ENCODE measurements at regions not wholly inside any gene's neighbourhood (a gene's known extent, or its start where the extent isn't known, plus 50 kb on each side); places are given as distances from the start of the nearest gene placed in this dataset.

DNA sequence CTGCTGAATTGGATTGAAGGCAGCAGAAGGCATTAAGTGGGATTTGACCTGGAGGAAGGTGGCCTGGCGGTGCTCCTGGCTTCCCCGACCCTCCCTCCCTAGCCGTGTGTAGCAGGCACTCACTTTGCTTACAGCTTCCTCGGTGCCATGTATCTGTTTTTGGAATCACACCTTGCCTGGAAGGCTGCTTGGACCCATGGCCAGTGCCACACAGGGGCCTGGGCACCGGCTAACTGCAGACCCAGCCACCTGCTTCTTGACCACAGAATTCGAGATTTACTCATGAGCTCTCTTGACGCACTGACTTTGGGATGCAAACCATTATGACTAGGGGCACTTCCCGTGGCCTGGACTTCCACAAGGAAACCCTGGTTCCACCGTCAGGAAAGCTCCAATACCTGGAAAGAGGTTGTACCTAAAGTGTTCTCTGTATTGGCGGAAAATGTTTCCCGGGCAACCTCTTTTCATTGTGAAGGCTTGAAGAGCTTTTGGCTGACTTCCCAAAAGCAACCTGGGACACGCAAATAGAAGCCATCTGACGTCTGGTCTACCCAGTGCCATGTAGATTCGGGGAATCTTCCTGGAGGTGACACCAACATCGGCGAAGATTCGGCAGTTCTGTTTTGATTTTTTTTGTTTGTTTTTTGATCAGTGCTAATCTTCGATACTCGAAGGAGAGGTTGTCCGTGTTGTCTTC lies 125.6 kb upstream of the RTL1 start:
- no peaks in the 10 kb centered on the region for H3K27me3 Mint-ChIP-seq
- H3K36me3 ChIP-seq (ENCODE audit: insufficient read depth, low read length), result no peaks in the 10 kb centered on the region
- no peaks in the 10 kb centered on the region for H3K36me3 Mint-ChIP-seq (ENCODE audit: low read depth)
- H3K27ac Mint-ChIP-seq, result no peak overlapping the region
- no peaks in the 10 kb centered on the region for H3K9me3 Mint-ChIP-seq
- ChIA-PET POLR2A (no interaction called here), CTCF (no interaction called here)
- TF ChIP-seq, protein P1, sequence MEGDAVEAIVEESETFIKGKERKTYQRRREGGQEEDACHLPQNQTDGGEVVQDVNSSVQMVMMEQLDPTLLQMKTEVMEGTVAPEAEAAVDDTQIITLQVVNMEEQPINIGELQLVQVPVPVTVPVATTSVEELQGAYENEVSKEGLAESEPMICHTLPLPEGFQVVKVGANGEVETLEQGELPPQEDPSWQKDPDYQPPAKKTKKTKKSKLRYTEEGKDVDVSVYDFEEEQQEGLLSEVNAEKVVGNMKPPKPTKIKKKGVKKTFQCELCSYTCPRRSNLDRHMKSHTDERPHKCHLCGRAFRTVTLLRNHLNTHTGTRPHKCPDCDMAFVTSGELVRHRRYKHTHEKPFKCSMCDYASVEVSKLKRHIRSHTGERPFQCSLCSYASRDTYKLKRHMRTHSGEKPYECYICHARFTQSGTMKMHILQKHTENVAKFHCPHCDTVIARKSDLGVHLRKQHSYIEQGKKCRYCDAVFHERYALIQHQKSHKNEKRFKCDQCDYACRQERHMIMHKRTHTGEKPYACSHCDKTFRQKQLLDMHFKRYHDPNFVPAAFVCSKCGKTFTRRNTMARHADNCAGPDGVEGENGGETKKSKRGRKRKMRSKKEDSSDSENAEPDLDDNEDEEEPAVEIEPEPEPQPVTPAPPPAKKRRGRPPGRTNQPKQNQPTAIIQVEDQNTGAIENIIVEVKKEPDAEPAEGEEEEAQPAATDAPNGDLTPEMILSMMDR (IDR thresholded peaks at IDR 0.05), result no peak
- ATAC-seq (ENCODE audit: poor library complexity) (no peak), DNase-seq (no peak)
- peaks cover 0 to 15% of the 10 kb centered on the region in 2 experiments for H3K9me3 ChIP-seq (ENCODE audit: control insufficient read depth in 1 of 2, insufficient read depth in 1 of 2, low read length in 2 of 2)
- H3K4me3 Mint-ChIP-seq, result no peak overlapping the region
- H3K4me1 Mint-ChIP-seq (ENCODE audit: low read depth), result no peaks in the 10 kb centered on the region
- no peaks in the 10 kb centered on the region for H3K27me3 ChIP-seq (ENCODE audit: control insufficient read depth in 1 of 2, insufficient read depth in 2 of 2, low read length in 2 of 2)
- H3K4me3 ChIP-seq (ENCODE audit: low read length), result no peak overlapping the region
- intact Hi-C loops (cut with DNase I, micrococcal nuclease), result no loop called here
- no peaks in the 10 kb centered on the region for H3K4me1 ChIP-seq (ENCODE audit: insufficient read depth, low read length)
- H3K27ac ChIP-seq (ENCODE audit: low read depth in 1 of 2, low read length in 2 of 2), result no peak overlapping the region

DNA sequence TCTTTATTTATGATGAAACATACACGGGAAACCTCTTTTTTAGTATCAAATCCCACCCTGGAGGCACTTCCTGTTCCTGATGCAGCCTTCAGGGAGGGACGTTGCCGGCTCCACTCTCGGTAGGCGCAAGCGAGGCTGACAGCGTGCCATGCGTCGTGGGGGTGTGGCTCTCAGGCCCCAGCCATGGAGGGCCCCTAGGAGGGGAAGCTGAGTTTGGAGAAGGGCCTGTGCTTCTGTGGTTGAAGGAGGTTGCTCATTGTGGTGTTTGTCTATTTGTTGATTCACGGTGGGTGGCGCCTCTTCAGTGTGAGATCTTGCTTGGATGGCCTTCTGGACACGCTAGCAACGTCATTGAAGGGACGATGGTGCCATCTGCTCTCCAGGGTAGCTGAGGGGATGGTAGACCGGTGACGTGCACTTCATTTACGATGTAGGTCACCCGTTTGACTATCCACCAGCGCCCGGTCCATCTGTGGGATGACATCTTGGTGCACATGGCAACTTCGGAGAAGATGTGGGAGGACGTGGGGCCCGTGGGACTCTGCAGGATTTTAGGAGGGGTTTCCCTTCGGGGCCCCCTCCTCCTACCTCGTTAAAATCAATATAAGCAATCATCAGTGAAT lies 126.3 kb upstream of the RTL1 start:
- intact Hi-C loops (cut with DNase I, micrococcal nuclease), result no loop called here
- Mint-ChIP-seq H3K36me3 (ENCODE audit: low read depth) (no peaks in the 10 kb centered on the region), H3K4me1 (ENCODE audit: low read depth) (no peaks in the 10 kb centered on the region), H3K27ac (no peak overlapping the region), H3K9me3 (no peaks in the 10 kb centered on the region), H3K27me3 (no peaks in the 10 kb centered on the region), H3K4me3 (no peak overlapping the region)
- Histone ChIP-seq H3K4me3 (ENCODE audit: low read length) (no peak overlapping the region), H3K36me3 (ENCODE audit: insufficient read depth, low read length) (no peaks in the 10 kb centered on the region), H3K27ac (ENCODE audit: low read depth in 1 of 2, low read length in 2 of 2) (no peak overlapping the region), H3K4me1 (ENCODE audit: insufficient read depth, low read length) (no peaks in the 10 kb centered on the region), H3K9me3 (ENCODE audit: control insufficient read depth in 1 of 2, insufficient read depth in 1 of 2, low read length in 2 of 2) (peaks cover 0 to 15% of the 10 kb centered on the region in 2 experiments), H3K27me3 (ENCODE audit: control insufficient read depth in 1 of 2, insufficient read depth in 2 of 2, low read length in 2 of 2) (no peaks in the 10 kb centered on the region)
- ChIA-PET POLR2A (no interaction called here), CTCF (no interaction called here)
- TF ChIP-seq, protein P1 (IDR thresholded peaks at IDR 0.05), result no peak
- DNase-seq (no peak), ATAC-seq (ENCODE audit: poor library complexity) (no peak)

DNA sequence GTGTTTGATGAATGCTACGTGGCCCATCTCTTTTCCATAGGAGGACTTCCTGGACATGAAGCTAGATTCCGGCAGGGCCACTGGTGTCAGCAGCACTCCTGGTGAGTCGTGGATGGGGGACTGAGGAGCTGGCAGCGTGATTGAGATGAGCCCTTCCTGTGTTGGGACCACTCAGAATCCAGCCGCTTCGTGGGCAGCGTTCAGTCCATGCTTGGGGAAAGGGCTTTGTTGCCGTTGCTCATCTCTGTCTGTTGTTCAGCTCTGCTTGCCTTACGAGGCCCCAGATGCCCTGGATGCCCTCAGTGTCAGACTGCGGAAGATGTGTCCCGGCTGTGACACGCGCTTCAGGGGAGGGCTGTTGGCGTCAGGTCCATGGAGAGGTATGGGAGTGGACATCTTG lies 127.1 kb upstream of the RTL1 start:
- H3K4me3 Mint-ChIP-seq, result no peak overlapping the region
- ChIA-PET POLR2A (no interaction called here), CTCF (no interaction called here)
- no peak overlapping the region for H3K27ac ChIP-seq (ENCODE audit: low read depth in 1 of 2, low read length in 2 of 2)
- no peaks in the 10 kb centered on the region for H3K4me1 Mint-ChIP-seq (ENCODE audit: low read depth)
- ATAC-seq (ENCODE audit: poor library complexity) (no peak), DNase-seq (no peak)
- H3K27ac Mint-ChIP-seq, result no peak overlapping the region
- TF ChIP-seq, protein P1 (IDR thresholded peaks at IDR 0.05), result no peak
- no peaks in the 10 kb centered on the region for H3K4me1 ChIP-seq (ENCODE audit: insufficient read depth, low read length)
- no peaks in the 10 kb centered on the region for H3K36me3 ChIP-seq (ENCODE audit: insufficient read depth, low read length)
- H3K36me3 Mint-ChIP-seq (ENCODE audit: low read depth), result no peaks in the 10 kb centered on the region
- H3K4me3 ChIP-seq (ENCODE audit: low read length), result no peak overlapping the region
- H3K9me3 ChIP-seq (ENCODE audit: control insufficient read depth in 1 of 2, insufficient read depth in 1 of 2, low read length in 2 of 2), result peaks cover 0 to 15% of the 10 kb centered on the region in 2 experiments
- H3K27me3 Mint-ChIP-seq, result no peaks in the 10 kb centered on the region
- intact Hi-C loops (cut with DNase I, micrococcal nuclease), result no loop called here
- no peaks in the 10 kb centered on the region for H3K9me3 Mint-ChIP-seq
- H3K27me3 ChIP-seq (ENCODE audit: control insufficient read depth in 1 of 2, insufficient read depth in 2 of 2, low read length in 2 of 2), result no peaks in the 10 kb centered on the region

Data from CD4-positive, alpha-beta T cell (primary cell).